KBM-7 (cell line): ENCODE measurements at regions not wholly inside any gene's neighbourhood (a gene's known extent, or its start where the extent isn't known, plus 50 kb on each side); places are given as distances from the start of the nearest gene placed in this dataset.
"Not testable (repeated sequence)": the region's sequence is repeated elsewhere in the genome, so short reads cannot be mapped to it uniquely, and the experiment has no call there.

Source experiments
- DNase-seq: peaks from one replicate; pipeline ENCODE4 v3.0.0-alpha.2; 2015
- in situ Hi-C: fragments of 300-500 bp; cut with MboI; formaldehyde crosslinking; loops from 2 replicates; pipeline ENCODE4 v1.14.3; 2020; ENCODE audit warnings: low sequenced_read_pairs, low pct_unique_long_range_greater_than_20kb, mixed read lengths

DNA sequence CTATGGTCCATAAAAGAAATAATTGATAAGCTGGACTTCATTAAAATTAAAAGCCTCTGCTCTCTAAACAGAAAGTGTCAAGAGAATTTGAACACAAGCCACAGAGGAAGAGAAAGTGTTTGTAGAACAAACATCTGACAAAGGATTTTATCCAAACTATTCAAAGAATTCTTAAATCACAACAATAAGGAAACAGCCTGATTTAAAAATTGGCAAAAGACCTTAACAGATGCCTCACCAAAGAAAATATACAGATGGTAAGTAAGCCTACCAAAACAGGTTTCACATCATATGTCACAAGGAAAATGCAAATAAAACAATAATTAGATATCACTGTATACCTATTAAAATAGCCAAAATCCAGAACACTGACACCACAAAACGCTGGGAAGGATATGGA is 612.0 kb downstream of the TTLL7 start:
- DNase-seq, in situ Hi-C loops: not testable (repeated sequence)

DNA sequence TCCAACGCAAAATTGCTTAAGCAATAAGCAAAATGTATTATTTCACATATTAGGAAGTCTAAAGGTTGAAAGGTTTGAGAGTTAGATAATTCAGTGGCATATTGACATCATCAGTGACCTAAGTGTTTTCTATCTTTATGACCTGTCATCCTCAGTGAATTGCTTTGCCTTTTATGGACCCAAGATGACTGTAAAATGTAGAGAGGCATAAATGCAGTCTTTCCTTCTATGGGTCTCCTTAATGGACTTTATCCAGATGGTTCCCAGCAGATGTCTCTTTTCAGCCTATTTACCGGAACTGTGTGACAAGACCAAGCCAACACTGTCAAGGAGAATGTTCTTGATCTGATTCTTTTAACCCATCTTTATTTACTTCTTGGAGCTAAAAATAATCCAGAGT is 615.8 kb downstream of the TTLL7 start:
- not testable (repeated sequence) for DNase-seq

DNA sequence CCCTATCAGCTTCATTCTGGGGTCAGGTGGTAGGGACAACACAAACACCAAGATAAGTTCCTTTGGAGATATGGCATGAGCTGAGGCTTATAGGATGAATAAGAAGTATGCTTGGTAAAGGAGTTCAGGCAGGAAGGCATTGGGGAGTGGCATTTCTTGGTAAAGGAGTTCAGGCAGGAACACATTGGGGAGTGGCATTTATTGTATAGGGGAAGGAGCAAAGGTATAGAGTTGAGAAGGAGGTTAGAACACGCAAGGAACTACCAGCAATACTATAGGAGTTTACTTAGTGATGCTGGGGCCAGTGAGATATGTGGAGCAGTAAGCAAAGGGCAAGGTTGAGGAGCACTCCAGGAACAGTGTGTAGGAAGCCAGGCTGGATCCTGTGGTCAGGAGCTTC is 625.9 kb downstream of the TTLL7 start:
- DNase-seq, in situ Hi-C loops: not testable (repeated sequence)

More for the DNA sequence above, 615.8 kb downstream of the TTLL7 start:
- in situ Hi-C loops, result not testable (repeated sequence)

DNA sequence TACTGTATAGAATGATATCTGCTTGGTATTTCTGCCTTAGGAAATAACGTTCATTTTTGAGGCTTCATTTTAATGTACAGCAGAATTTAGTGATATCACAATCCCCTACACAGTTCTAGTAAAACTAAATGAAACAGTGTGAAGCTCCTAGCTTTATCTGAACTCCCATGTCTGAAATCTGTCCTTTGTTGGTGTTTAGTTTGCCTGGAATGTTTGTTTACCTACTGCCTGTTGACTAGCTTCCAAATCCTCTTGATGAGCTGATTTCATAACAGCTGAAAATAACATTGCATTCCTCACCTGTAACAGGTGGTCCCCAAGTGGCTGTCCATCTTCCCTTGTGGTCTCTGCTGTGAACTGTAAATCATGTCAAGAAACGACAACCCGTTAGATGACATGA is 629.1 kb downstream of the TTLL7 start:
- in situ Hi-C loops, DNase-seq: not testable (repeated sequence)

DNA sequence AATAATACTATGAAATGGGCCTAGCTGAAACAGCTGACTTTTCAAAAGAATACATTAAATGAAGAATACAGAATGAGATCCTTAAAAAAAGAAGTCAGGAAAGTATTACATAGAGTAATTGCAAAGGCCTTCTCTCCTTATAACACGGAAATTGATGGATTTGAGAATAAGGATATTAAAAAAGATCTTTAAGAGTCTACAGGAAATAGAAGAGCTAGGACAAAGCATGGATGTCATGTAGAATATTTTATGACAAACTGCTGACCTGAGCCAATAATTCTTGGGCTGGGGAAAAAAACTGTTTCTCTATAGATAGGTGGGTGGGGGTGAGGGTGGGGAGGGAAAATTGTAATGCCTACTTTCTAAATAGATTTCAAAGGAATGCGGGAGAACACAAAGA is 633.6 kb downstream of the TTLL7 start:
- DNase-seq, in situ Hi-C loops: not testable (repeated sequence)

DNA sequence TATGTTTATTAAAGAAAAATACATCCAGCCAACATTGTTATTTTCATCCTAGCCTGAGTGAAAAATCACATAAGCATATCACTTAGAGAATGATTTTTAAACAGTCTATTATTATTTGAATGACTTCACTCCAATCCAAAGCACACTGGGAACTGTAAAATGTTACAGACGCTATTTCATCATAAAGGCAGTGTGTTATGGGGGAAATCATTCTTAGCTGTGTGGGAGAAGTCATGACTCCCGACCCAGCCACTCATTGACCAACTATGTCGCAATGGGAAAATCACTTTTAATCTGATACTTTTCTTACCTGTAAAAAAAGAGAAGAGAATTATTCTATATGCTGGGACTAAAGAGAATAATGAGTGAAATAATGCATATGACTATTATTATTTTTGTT is 653.6 kb downstream of the TTLL7 start:
- in situ Hi-C loops, DNase-seq: not testable (repeated sequence)

DNA sequence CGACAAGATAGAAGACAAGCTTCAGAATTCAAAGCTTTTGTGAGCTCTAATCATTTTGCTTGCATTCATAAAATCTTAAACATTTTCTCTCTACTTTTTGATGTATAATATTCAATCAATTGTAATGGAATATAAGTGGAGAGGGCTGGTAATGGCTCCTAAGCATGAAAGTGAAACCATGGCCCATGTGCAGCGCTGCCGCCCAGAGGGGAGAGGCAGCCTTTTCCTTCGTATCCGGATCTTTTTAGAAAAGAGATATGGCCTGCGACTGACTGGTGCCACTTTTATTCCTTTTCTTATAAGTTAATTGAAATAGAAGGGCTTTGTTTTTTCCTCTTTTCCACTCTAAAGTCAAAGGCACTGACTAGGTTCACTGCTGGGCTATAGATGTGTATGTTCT is 655.2 kb downstream of the TTLL7 start:
- DNase-seq, in situ Hi-C loops: not testable (repeated sequence)

DNA sequence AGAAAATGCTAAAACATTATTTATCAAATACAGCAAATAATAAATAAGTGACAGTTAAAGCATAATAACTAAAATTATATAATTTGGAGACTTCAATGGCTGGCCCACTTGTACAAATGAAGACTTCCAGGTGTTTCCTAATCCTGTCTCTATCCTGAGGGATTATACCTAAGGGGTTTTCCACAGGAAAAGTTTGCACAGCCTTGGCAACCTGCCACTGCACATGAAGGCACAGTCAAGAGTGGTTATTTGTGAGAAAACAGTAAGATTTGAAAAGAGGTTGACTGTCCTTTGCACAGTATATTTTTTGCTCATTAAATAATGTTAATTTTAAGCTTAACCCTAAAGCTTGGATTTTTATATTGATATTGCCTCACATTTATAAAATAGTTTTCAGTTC is 655.9 kb downstream of the TTLL7 start:
- DNase-seq, in situ Hi-C loops: not testable (repeated sequence)

DNA sequence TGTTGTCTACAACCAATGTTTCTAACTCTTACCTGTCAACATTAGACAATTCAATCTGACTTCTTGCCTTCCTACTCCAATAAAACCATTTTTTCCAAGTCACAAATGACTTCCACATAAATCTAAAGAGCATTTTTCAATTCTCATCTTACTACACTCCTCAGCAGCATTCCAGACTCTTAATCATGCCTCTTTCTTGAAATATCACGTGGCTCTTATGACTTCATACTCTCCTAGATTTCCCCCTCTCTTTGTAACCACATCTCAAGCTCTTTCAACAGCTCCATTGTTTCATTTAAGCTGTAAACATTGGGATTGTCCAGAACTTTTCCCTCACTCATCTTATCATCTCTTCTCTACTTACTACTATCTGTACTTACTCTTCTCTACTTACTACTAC is 666.6 kb downstream of the TTLL7 start:
- DNase-seq, in situ Hi-C loops: not testable (repeated sequence)

DNA sequence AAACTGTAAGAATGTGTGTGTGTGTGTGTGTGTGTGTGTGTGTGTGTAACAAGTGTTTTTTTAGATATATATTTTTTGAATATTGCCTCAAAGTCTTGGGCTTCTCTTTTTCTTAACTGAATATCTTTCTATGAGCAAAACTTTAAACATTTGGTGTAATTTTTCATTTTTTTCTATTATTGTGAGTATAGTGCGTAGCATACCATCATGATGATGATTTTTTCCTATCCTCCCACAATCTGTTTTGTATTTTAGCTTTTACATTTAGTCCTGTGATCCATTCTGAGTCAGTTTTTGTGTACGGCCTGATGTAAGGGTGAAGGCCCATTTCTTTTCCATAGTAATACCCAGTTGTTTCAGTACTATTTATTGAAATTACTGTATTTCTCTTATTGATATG is 680.6 kb downstream of the TTLL7 start:
- no peak for DNase-seq
- in situ Hi-C loops, result no loop called here

DNA sequence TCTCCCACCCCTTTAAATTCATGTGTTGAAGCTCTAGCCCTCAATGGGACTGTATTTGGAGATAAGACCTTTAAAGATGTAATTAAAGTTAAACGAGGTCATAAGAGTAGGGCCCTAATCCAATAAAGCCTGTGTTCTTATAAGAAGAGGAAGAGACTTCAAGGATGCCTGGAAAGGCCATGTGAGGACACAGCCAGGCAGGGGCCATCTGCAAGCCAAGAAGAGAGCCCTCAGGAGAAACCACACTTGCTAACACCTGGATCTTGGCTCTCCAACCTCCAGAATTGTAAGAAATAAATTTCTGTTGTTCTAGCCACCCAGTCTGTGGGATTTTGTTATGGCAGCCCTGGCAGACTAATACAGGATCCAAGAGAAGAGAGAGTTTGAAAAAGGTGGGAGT is 683.5 kb downstream of the TTLL7 start:
- in situ Hi-C loops, DNase-seq: not testable (repeated sequence)

DNA sequence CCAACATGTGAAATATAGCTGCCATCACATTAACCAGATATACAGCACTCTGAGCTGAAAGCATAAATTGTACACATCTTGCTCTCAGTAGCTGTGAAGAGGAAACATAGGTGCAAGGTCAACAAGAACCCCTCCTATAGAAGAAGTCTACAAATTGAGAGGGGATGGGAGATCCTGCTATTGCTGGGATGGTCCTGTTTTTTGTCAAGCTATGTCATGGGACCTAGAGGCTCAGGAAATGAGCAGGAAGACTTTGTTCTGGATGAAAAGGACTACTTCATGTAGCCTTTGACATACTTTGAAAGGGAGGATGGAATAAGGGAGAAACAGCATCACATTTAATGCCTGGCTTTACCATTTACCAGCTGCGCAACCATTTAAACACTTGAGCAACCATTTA is 688.8 kb downstream of the TTLL7 start:
- not testable (repeated sequence) for DNase-seq

DNA sequence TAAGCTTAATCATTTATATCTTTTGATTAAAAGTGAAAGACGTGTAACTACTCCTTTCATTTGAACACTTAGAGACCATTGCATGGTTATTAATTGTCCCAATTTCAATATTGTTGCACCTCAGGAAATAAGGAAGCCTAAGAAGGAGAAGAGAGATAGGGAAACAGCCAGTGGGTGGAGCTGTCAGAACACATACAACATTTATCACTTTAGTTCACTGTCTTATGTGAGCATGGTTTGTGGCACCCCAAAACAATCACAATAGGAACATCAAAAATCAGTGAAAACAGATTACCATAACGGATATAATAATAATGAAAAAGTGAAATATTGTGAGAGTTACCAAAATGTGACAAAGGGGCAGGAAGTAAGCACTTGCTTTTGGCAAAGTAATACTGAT is 689.9 kb downstream of the TTLL7 start:
- DNase-seq, in situ Hi-C loops: not testable (repeated sequence)

More for the DNA sequence above, 688.8 kb downstream of the TTLL7 start:
- in situ Hi-C loops, result not testable (repeated sequence)

DNA sequence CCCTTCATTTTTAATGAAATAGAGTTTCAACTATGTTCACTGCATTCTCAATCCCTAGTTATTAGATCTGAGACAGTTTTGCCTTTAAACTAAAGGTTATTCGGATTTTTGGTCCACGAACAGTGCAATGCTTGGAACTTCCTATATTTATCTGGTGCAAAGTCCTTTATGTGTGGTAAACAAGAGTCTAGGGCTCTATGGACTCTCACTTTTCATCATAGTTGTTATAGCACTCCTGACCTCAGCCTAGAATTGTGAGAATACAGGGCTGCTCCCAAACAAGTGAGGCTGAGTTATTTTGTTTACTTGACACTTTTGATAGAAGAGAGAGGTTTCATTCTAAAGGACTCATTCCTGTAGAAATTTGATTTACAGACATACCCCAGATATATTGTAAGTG is 692.1 kb downstream of the TTLL7 start:
- in situ Hi-C loops, result not testable (repeated sequence)

DNA sequence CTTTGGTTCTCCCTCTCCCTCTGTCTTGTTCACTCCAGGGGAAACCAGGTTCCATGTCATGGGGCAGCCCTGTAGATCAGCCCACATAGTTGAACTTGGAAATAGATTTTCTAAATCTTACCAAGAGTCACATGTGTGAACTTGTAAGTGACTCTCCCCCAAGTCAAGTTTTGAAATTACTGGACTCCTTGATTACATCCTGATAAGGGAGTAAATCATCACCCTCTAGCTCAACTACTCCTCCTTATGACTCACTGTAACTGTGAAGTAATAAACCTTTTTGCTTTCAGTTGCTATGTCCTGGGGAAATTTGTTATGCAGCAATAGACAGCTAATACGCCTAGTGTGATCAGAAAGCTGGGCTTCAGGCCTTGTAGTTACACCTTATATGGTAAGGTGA is 703.3 kb downstream of the TTLL7 start:
- in situ Hi-C loops, DNase-seq: not testable (repeated sequence)

More for the DNA sequence above, 692.1 kb downstream of the TTLL7 start:
- DNase-seq, result not testable (repeated sequence)

DNA sequence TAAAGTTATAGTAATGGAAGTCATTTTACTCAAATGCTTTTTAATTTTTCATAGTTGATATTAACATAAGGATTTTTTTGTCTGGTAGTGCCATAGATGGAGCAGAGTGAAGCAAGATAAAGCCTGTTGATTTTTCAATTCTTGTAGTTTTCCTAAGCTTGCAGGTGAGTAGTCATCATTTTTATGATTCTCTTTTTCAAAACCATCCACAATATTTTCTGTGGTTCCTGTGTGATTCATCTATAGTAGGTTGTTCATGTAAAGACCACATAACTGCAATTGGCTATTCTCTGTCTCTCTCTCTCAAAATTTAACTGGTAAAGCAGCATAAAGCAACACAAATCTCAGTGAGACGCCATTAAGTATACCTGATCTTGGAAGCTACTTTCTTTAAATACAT is 711.5 kb downstream of the TTLL7 start:
- in situ Hi-C loops, DNase-seq: not testable (repeated sequence)

DNA sequence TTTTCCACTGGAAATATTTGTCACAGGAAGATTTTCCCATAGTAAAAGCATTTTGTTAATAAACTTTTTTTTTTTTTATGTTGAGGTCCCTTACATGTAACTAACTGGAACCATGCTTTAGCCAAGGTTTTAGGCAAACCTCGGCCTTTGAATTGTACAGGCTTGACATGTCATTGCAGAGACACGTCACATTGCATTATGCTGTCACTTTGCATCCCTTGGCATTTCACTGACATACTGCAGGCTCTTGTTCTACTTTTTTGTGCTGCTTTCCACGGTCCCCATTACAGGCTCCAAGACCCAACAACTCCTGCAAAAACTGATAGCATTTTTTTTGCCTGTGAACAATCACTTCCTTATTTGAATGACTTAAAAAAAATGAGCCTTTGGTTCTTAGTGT is 724.3 kb downstream of the TTLL7 start:
- in situ Hi-C loops, DNase-seq: not testable (repeated sequence)

DNA sequence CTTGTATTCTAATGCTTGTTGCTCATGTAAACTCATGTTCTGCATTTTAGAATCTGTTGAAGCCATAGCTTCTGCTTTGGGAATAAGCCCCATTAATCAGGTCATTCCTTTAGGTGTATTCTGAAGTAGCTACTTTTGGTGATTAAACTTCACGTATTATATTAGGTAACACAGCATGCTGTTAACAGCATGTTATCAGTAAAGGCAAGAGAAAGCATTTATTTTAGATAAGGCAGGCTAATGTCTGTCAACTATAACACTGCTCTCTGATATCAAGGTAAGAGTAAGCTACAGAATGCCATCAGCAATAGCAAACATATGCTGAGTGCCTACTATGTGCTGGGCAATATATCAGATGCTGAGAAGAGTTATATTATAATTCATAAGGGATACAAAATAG is 726.4 kb downstream of the TTLL7 start:
- in situ Hi-C loops, DNase-seq: not testable (repeated sequence)

DNA sequence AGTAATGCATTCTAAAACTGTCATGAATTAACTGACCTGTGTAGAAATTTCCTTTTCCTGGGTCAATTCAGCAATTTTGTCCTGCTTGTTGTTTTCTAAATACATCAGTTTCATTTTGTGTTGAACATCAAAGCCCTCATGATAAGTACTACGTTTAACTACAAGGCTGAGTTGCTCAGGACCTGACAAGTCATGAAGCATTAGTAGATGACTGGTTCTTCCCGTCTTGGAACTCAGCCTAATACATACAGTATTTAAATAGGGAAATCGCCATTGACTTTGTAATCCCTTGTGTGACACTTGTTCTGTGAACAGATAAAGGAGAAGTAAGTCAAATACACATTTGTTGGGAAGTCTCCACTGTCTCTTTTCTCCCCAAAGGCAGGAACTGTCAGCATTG is 727.1 kb downstream of the TTLL7 start:
- in situ Hi-C loops, DNase-seq: not testable (repeated sequence)

DNA sequence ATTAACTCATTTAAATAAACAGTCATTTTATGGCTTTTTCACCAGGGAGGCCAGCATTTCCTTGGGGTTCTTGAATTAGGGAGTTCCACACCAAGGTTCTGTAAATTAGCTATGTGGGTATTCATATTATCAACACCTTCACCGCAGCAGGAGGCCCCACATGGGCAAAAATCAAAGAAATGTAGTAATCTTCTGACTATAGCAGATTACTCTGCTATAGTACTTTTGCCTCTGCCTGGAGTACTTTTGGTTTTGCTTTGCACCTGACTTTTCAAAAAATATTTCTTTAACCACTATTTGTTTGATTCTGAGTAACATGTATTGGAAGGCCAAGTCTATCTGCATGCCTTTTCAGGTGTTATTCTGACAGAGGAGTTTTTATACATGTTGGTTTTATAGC is 728.1 kb downstream of the TTLL7 start:
- DNase-seq, in situ Hi-C loops: not testable (repeated sequence)

DNA sequence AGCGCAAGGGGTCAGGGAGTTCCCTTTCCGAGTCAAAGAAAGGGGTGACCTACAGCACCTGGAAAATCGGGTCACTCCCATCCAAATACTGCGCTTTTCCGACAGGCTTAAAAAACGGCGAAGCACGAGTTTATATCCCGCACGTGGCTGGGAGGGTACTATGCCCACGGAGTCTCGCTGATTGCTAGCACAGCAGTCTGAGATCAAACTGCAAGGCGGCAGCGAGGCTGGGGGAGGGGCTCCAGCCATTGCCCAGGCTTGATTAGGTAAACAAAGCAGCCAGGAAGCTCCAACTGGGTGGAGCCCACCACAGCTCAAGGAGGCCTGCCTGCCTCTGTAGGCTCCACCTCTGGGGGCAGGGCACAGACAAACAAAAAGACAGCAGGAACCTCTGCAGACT is 735.1 kb downstream of the TTLL7 start:
- DNase-seq, in situ Hi-C loops: not testable (repeated sequence)
